T-helper 1 cell treated with Interleukin-12 subunit alpha and Interleukin-12 subunit beta and Interleukin-4 antibody, amounts not matched to agents 30 μg/mL and 1 μg/mL, for 36 hours (primary cell): ENCODE measurements at regions not wholly inside any gene's neighbourhood (a gene's known extent, or its start where the extent isn't known, plus 50 kb on each side); places are given as distances from the start of the nearest gene placed in this dataset.
"Not testable (repeated sequence)": the region's sequence is repeated elsewhere in the genome, so short reads cannot be mapped to it uniquely, and the experiment has no call there.

Experiments used
- H3K27ac Mint-ChIP-seq: one replicate; pipeline ENCODE4 v1.8.0; 2021; ENCODE audit warnings: mild to moderate bottlenecking, mixed read lengths
- H3K27me3 Mint-ChIP-seq: one replicate; pipeline ENCODE4 v1.8.0; 2021; ENCODE audit warnings: low read depth, mixed read lengths
- H3K36me3 Mint-ChIP-seq: one replicate; pipeline ENCODE4 v1.8.0; 2021; ENCODE audit warnings: low read depth, mixed read lengths
- H3K4me1 Mint-ChIP-seq: one replicate; pipeline ENCODE4 v1.8.0; 2021; ENCODE audit warnings: low read depth, mixed read lengths
- H3K4me3 Mint-ChIP-seq: one replicate; pipeline ENCODE4 v1.8.0; 2021; ENCODE audit warnings: mild to moderate bottlenecking, moderate library complexity, mixed read lengths
- H3K9me3 Mint-ChIP-seq: one replicate; pipeline ENCODE4 v1.8.0; 2021; ENCODE audit warnings: mixed read lengths

- Mint-ChIP-seq H3K4me1 (no peaks in the 10 kb centered on the region), H3K36me3 (no peaks in the 10 kb centered on the region), H3K4me3 (no peak overlapping the region), H3K27ac (no peak overlapping the region), H3K9me3 (no peaks in the 10 kb centered on the region), H3K27me3 (no peaks in the 10 kb centered on the region)
Observed at GRCh38 chr2:215787025-215787424, 226.3 kb downstream of the MREG start.

- no peaks in the 10 kb centered on the region for H3K4me1 Mint-ChIP-seq
- no peak overlapping the region for H3K27ac Mint-ChIP-seq
Observed at GRCh38 chr2:215784371-215784783, 229.0 kb downstream of the MREG start.

GRCh38 chr2:215783640-215784039, 229.7 kb downstream of the MREG start:
- not testable (repeated sequence) for H3K27me3 Mint-ChIP-seq, H3K36me3 Mint-ChIP-seq, H3K9me3 Mint-ChIP-seq, H3K4me3 Mint-ChIP-seq, H3K4me1 Mint-ChIP-seq, H3K27ac Mint-ChIP-seq

More at GRCh38 chr2:215784371-215784783, 229.0 kb downstream of the MREG start:
- Mint-ChIP-seq H3K4me3 (no peak overlapping the region), H3K36me3 (no peaks in the 10 kb centered on the region), H3K9me3 (no peaks in the 10 kb centered on the region), H3K27me3 (peaks cover 4% of the 10 kb centered on the region)

GRCh38 chr2:215782965-215783364, 230.4 kb downstream of the MREG start:
- Mint-ChIP-seq H3K27ac (no peak overlapping the region), H3K4me1 (no peaks in the 10 kb centered on the region), H3K4me3 (no peak overlapping the region), H3K9me3 (no peaks in the 10 kb centered on the region), H3K36me3 (no peaks in the 10 kb centered on the region), H3K27me3 (peaks cover 4% of the 10 kb centered on the region)

- Mint-ChIP-seq H3K9me3 (no peaks in the 10 kb centered on the region), H3K4me3 (no peak overlapping the region), H3K27ac (no peak overlapping the region), H3K27me3 (peaks cover 4% of the 10 kb centered on the region), H3K4me1 (no peaks in the 10 kb centered on the region), H3K36me3 (no peaks in the 10 kb centered on the region)
Observed at GRCh38 chr2:215782295-215782694, 231.1 kb downstream of the MREG start.

- Mint-ChIP-seq H3K4me1 (no peaks in the 10 kb centered on the region), H3K4me3 (no peak overlapping the region), H3K27ac (no peak overlapping the region), H3K36me3 (no peaks in the 10 kb centered on the region), H3K9me3 (no peaks in the 10 kb centered on the region), H3K27me3 (peaks cover 4% of the 10 kb centered on the region)
Observed at GRCh38 chr2:215780907-215781685, 232.3 kb downstream of the MREG start.

GRCh38 chr2:215780313-215780712, 233.0 kb downstream of the MREG start:
- Mint-ChIP-seq H3K27ac (no peak overlapping the region), H3K4me3 (no peak overlapping the region), H3K36me3 (no peaks in the 10 kb centered on the region), H3K4me1 (no peaks in the 10 kb centered on the region), H3K27me3 (peaks cover 4% of the 10 kb centered on the region), H3K9me3 (no peaks in the 10 kb centered on the region)

GRCh38 chr2:215779912-215780311, 233.4 kb downstream of the MREG start:
- H3K27me3 Mint-ChIP-seq, result peaks cover 4% of the 10 kb centered on the region
- no peak overlapping the region for H3K27ac Mint-ChIP-seq
- no peaks in the 10 kb centered on the region for H3K4me1 Mint-ChIP-seq
- H3K9me3 Mint-ChIP-seq, result no peaks in the 10 kb centered on the region
- no peaks in the 10 kb centered on the region for H3K36me3 Mint-ChIP-seq
- no peak overlapping the region for H3K4me3 Mint-ChIP-seq

GRCh38 chr2:215777465-215778044, 235.8 kb downstream of the MREG start:
- Mint-ChIP-seq H3K9me3 (no peaks in the 10 kb centered on the region), H3K4me1 (no peaks in the 10 kb centered on the region), H3K27ac (no peak overlapping the region), H3K36me3 (no peaks in the 10 kb centered on the region), H3K4me3 (no peak overlapping the region), H3K27me3 (peaks cover 4% of the 10 kb centered on the region)

- Mint-ChIP-seq H3K27me3 (no peaks in the 10 kb centered on the region), H3K4me3 (no peak overlapping the region), H3K9me3 (no peaks in the 10 kb centered on the region), H3K27ac (no peak overlapping the region), H3K4me1 (no peaks in the 10 kb centered on the region), H3K36me3 (no peaks in the 10 kb centered on the region)
Observed at GRCh38 chr2:215775106-215775505, 238.2 kb downstream of the MREG start.

GRCh38 chr2:215773728-215774127, 239.6 kb downstream of the MREG start:
- Mint-ChIP-seq H3K27me3 (peaks cover 4% of the 10 kb centered on the region), H3K36me3 (no peaks in the 10 kb centered on the region), H3K27ac (no peak overlapping the region), H3K4me1 (no peaks in the 10 kb centered on the region), H3K4me3 (no peak overlapping the region), H3K9me3 (no peaks in the 10 kb centered on the region)

GRCh38 chr2:215772634-215773563, 240.5 kb downstream of the MREG start:
- H3K4me1 Mint-ChIP-seq, result no peaks in the 10 kb centered on the region
- H3K9me3 Mint-ChIP-seq, result no peaks in the 10 kb centered on the region
- no peak overlapping the region for H3K27ac Mint-ChIP-seq
- no peaks in the 10 kb centered on the region for H3K36me3 Mint-ChIP-seq
- H3K27me3 Mint-ChIP-seq, result peaks cover 11% of the 10 kb centered on the region
- no peak overlapping the region for H3K4me3 Mint-ChIP-seq

- Mint-ChIP-seq H3K4me3 (no peak overlapping the region), H3K36me3 (no peaks in the 10 kb centered on the region), H3K4me1 (no peaks in the 10 kb centered on the region), H3K27me3 (peaks cover 11% of the 10 kb centered on the region), H3K9me3 (no peaks in the 10 kb centered on the region), H3K27ac (no peak overlapping the region)
Observed at GRCh38 chr2:215772003-215772402, 241.3 kb downstream of the MREG start.

- Mint-ChIP-seq H3K9me3 (no peaks in the 10 kb centered on the region), H3K27me3 (peaks cover 11% of the 10 kb centered on the region), H3K27ac (no peak overlapping the region), H3K36me3 (no peaks in the 10 kb centered on the region), H3K4me3 (no peak overlapping the region), H3K4me1 (no peaks in the 10 kb centered on the region)
Observed at GRCh38 chr2:215771241-215771640, 242.1 kb downstream of the MREG start.
